Large intestine (tissue), 3 donors: ENCODE measurements at regions not wholly inside any gene's neighbourhood (a gene's known extent, or its start where the extent isn't known, plus 50 kb on each side); places are given as distances from the start of the nearest gene placed in this dataset.

ENCODE experiments used
- DNase-seq, 2 donors: peaks; one replicate each; pipeline versions ENCODE4 v3.0.0 to v3.0.0-alpha.2; 2013
- H3K27ac ChIP-seq: one replicate; pipeline ENCODE4 v1.5.1; 2013; ENCODE audit warnings: low read length
- H3K27me3 ChIP-seq: 2 replicates; pipeline ENCODE4 v1.6.1; 2013; ENCODE audit warnings: low read length; ENCODE audit not compliant: control insufficient read depth, insufficient read depth
- H3K36me3 ChIP-seq: 2 replicates; pipeline ENCODE4 v1.6.1; 2013; ENCODE audit warnings: low read length; ENCODE audit not compliant: control insufficient read depth, insufficient read depth
- H3K4me1 ChIP-seq: one replicate; pipeline ENCODE4 v1.6.1; 2013; ENCODE audit warnings: low read length; ENCODE audit not compliant: control insufficient read depth, insufficient read depth
- H3K4me3 ChIP-seq: one replicate; pipeline ENCODE4 v1.5.1; 2013; ENCODE audit warnings: low read length
- H3K9me3 ChIP-seq: one replicate; pipeline ENCODE4 v1.6.1; 2013; ENCODE audit warnings: mild to moderate bottlenecking, low read depth, low read length, moderate library complexity; ENCODE audit not compliant: control insufficient read depth
- WGBS: methylation state at CpG from one replicate; pipeline ENCODE4 v1.1.5; 2013; ENCODE audit warnings: low lambda C conversion rate; ENCODE audit not compliant: insufficient coverage; 5-methylcytosine and 5-hydroxymethylcytosine counted together

GRCh38 chr1:22221233-22221780 lies 78.4 kb upstream of the WNT4 start:
- DNase-seq = no peak
- H3K4me3 ChIP-seq = no peak overlapping the region
- WGBS = no CpG with 5 or more reads among the region's 8 CpGs

DNA sequence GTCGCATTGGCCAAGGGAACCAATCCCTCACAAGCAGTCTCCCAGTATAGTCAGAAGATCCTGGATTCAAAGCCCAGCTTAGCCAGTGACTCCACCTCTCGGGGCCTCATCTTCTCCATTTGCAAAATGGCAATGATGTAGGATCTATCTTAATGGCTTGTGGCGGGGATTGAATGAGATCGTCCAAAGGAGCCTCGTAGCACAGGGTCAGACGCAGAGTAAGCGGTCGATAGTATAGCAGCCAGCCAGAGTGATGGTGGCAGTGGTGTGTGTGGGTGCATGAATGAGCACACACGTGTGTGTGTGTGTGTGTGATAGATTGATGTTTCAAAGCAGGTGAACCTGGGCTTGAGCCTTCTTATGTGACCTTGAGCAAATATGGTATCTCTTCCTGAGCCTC lies 79.8 kb upstream of the WNT4 start:
- Histone ChIP-seq H3K36me3 (no peaks in the 10 kb centered on the region), H3K9me3 (no peaks in the 10 kb centered on the region), H3K27me3 (peaks cover 10% of the 10 kb centered on the region), H3K4me1 (no peaks in the 10 kb centered on the region), H3K4me3 (no peak overlapping the region), H3K27ac (no peak overlapping the region)
- DNase-seq = no peak
- no CpG with 5 or more reads among the region's 9 CpGs for WGBS

More at GRCh38 chr1:22221233-22221780, 78.4 kb upstream of the WNT4 start:
- H3K9me3 ChIP-seq = no peaks in the 10 kb centered on the region
- peaks cover 10% of the 10 kb centered on the region for H3K27me3 ChIP-seq
- H3K27ac ChIP-seq = no peak overlapping the region
- H3K4me1 ChIP-seq = no peaks in the 10 kb centered on the region
- no peaks in the 10 kb centered on the region for H3K36me3 ChIP-seq

DNA sequence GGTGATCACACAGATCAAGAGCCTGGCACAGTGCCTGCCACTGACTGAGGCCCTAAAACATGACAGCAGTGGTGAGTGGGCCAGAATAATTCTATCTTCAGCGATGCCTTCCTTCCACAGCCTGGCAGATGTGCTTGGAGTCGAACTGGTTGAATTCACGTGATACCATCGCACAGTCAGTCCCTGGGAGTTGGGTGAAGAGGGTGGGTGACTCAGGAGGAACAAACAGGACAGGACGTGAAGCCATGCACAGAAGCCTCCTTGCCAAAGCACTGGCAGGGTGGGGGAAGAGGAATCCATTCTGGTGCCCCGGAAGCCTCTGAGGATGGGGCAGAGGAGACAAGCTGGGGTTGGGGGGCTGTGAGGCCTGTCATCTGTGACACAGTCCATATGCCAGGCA lies 80.3 kb upstream of the WNT4 start:
- no peaks in the 10 kb centered on the region for H3K36me3 ChIP-seq
- no peak overlapping the region for H3K27ac ChIP-seq
- H3K9me3 ChIP-seq = no peaks in the 10 kb centered on the region
- H3K27me3 ChIP-seq = peaks cover 8% of the 10 kb centered on the region
- H3K4me3 ChIP-seq = no peak overlapping the region
- no CpG with 5 or more reads among the region's 6 CpGs for WGBS
- DNase-seq = no peak
- H3K4me1 ChIP-seq = no peaks in the 10 kb centered on the region

GRCh38 chr1:22224091-22224490 lies 81.2 kb upstream of the WNT4 start:
- Histone ChIP-seq H3K9me3 (no peaks in the 10 kb centered on the region), H3K27me3 (peaks cover 6% of the 10 kb centered on the region), H3K4me3 (no peak overlapping the region), H3K27ac (no peak overlapping the region), H3K4me1 (peaks cover under 1% of the 10 kb centered on the region), H3K36me3 (no peaks in the 10 kb centered on the region)
- no CpG with 5 or more reads among the region's 5 CpGs for WGBS
- DNase-seq = no peak

DNA sequence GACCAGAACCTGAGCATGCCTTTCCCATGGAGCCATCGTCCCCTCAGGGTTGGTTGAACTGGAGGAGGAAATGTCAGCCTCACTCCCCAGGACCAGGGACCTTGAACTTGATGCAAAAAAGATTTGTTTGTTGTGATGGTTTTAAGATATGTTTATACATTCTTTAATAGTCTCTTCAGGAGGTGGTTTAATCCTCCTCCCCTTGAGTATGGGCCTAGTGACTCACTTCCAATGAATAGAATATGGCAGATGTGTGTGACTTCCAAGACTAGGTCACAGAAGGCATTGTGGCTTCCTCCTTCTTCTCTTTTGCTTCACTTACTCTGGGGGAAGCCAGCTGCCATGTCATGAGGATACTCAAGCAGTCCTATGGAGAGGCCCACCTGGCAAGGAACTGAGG lies 81.7 kb upstream of the WNT4 start:
- peaks cover 5% of the 10 kb centered on the region for H3K27me3 ChIP-seq
- DNase-seq = no peak
- WGBS = no CpG with 5 or more reads among the region's 1 CpG
- H3K4me3 ChIP-seq = no peak overlapping the region
- H3K27ac ChIP-seq = no peak overlapping the region
- H3K36me3 ChIP-seq = no peaks in the 10 kb centered on the region
- no peaks in the 10 kb centered on the region for H3K9me3 ChIP-seq
- peaks cover 5% of the 10 kb centered on the region for H3K4me1 ChIP-seq

- Histone ChIP-seq H3K27ac (no peak overlapping the region), H3K27me3 (peaks cover 3% of the 10 kb centered on the region), H3K4me3 (no peak overlapping the region), H3K36me3 (no peaks in the 10 kb centered on the region), H3K4me1 (peaks cover 9% of the 10 kb centered on the region), H3K9me3 (no peaks in the 10 kb centered on the region)
- no peak for DNase-seq
- WGBS = no CpG with 5 or more reads among the region's 11 CpGs
These were observed 83.1 kb upstream of the WNT4 start for GRCh38 chr1:22225858-22226589.

DNA sequence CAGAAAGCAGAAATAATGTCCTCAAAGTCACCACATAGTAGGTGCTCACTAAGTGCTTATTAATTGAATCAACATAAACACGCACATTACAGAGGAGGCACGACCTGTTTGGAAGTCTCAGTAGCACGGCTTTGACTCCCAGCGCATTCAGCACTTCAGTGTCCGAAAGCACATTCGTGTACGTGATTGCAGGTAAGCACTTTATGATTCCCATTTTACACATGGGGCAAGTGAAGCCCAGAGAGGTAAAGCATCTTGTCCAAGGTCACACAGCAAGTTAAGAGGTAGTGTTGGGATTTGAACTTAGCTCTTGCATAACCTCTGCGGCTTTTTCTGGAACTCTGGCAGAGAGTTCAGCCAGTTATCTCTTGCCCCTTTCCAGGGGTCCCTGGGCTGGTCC lies 85.2 kb upstream of the WNT4 start:
- DNase-seq = no peak
- WGBS = no CpG with 5 or more reads among the region's 8 CpGs
- H3K27ac ChIP-seq = no peak overlapping the region
- no peaks in the 10 kb centered on the region for H3K9me3 ChIP-seq
- H3K4me3 ChIP-seq = no peak overlapping the region
- H3K36me3 ChIP-seq = no peaks in the 10 kb centered on the region
- H3K27me3 ChIP-seq = no peaks in the 10 kb centered on the region
- H3K4me1 ChIP-seq = peaks cover 9% of the 10 kb centered on the region

DNA sequence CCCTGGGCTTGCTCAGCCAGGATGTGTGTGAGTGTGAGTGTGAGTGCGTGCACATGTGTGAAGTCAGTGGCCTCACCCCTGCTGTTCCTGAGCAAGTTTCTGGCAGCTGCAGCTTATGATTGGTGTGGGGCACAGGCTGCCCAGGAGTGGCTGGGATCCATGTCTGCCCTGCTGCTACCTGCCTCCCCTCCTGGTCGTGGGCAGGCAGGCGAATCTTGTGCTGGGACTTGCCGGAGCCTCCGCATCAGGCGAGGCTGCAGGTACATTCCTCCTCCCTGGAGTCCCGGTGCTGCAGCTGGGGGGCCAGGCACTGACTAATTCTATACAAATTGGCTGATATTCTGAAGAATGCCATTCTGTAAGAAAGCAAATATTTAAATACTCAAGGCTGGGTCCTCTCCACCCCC lies 85.6 kb upstream of the WNT4 start:
- no peak for DNase-seq
- WGBS = no CpG with 5 or more reads among the region's 7 CpGs
- Histone ChIP-seq H3K36me3 (no peaks in the 10 kb centered on the region), H3K4me3 (no peak overlapping the region), H3K4me1 (peaks cover 9% of the 10 kb centered on the region), H3K9me3 (no peaks in the 10 kb centered on the region), H3K27ac (no peak overlapping the region), H3K27me3 (no peaks in the 10 kb centered on the region)

DNA sequence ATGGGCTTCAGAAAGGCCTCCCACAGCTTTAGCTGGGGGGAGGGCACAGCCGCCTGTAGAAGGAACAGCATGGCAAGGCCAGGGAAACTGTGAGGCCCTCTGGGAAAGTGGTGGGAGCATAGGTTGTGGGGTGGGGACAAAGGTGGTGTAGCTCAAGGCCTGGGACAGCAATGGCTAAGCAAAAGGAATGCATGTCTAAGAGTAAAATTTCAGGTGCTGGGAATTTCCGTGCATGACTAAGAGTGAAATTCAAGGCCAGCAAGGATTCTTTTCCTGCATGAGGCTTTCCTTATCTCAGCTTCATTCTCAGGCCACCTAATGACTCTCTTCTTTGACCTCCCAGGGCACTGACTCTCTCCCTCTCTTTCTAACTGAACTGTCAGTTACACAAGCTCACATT lies 86.5 kb upstream of the WNT4 start:
- H3K27ac ChIP-seq = no peak overlapping the region
- H3K9me3 ChIP-seq = no peaks in the 10 kb centered on the region
- peaks cover 9% of the 10 kb centered on the region for H3K4me1 ChIP-seq
- no peaks in the 10 kb centered on the region for H3K36me3 ChIP-seq
- H3K4me3 ChIP-seq = no peak overlapping the region
- no CpG with 5 or more reads among the region's 2 CpGs for WGBS
- DNase-seq = peak; percentile 28 to 30
- peaks cover 3% of the 10 kb centered on the region for H3K27me3 ChIP-seq

DNA sequence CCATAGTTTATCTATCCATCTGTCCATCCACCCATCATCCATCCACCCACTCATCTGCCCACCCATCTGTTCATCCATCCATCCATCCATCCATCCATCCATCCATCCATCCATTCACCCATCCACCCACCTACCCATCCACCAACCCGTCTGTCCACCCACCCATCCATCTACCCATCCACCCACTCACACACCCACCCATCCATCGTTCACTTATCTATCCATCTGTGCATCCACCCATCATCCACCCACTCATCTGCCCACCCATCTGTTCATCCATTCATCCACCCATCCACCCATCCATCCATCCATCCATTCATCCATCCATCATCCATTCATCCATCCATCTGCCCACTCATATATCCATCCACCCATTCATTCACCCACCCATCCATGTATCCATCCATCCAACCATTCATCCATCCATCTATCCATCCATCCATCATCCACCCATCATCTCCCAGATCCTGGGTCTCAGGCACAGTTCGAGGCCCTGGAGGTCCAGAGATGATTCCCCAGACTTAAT lies 88.2 kb upstream of the WNT4 start:
- no peaks in the 10 kb centered on the region for H3K36me3 ChIP-seq
- no peak for DNase-seq
- peaks cover 3% of the 10 kb centered on the region for H3K27me3 ChIP-seq
- 93% methylated on average over 2 of the region's 3 CpGs for WGBS
- H3K4me1 ChIP-seq = peaks cover 9% of the 10 kb centered on the region
- H3K4me3 ChIP-seq = no peak overlapping the region
- no peak overlapping the region for H3K27ac ChIP-seq
- no peaks in the 10 kb centered on the region for H3K9me3 ChIP-seq
